Cardiac muscle cell (in vitro differentiated cells and primary cell): ENCODE measurements at regions not wholly inside any gene's neighbourhood (a gene's known extent, or its start where the extent isn't known, plus 50 kb on each side); places are given as distances from the start of the nearest gene placed in this dataset.
"Not testable (repeated sequence)": the region's sequence is repeated elsewhere in the genome, so short reads cannot be mapped to it uniquely, and the experiment has no call there.

ENCODE experiments used
- DNase-seq, 2 donors: peaks; one replicate each; pipeline versions ENCODE4 v3.0.0 to v3.0.0-alpha.2; 2010 to 2017; ENCODE audit warnings: low read depth in 1 of 2, low spot score in 1 of 2
- H3K27ac ChIP-seq: fragments of 200-600 bp; sonication (generic); 2 replicates; pipeline ENCODE4 v1.5.1; 2016
- H3K27me3 ChIP-seq: fragments of 200-600 bp; sonication (generic); 2 replicates; pipeline ENCODE4 v1.6.0; 2016; ENCODE audit warnings: control low read depth
- H3K36me3 ChIP-seq: fragments of 200-600 bp; sonication (generic); 2 replicates; pipeline ENCODE4 v1.5.1; 2016; ENCODE audit warnings: control low read depth
- H3K4me1 ChIP-seq: fragments of 200-600 bp; sonication (generic); 2 replicates; pipeline ENCODE4 v1.8.1; 2017; ENCODE audit warnings: low read depth, mild to moderate bottlenecking, mixed run types
- H3K4me3 ChIP-seq: fragments of 200-600 bp; sonication (generic); 2 replicates; pipeline ENCODE4 v1.5.1; 2016; ENCODE audit warnings: mild to moderate bottlenecking
- H3K9me3 ChIP-seq: fragments of 200-600 bp; sonication (generic); 2 replicates; pipeline ENCODE4 v1.5.1; 2017; ENCODE audit warnings: low read depth, mild to moderate bottlenecking, control low read depth
- TF ChIP-seq, protein P1 (sequence below): IDR thresholded peaks from 2 replicates; pipeline ENCODE4 v1.5.1; 2012; ENCODE audit warnings: low read depth, mild to moderate bottlenecking, low read length

DNA sequence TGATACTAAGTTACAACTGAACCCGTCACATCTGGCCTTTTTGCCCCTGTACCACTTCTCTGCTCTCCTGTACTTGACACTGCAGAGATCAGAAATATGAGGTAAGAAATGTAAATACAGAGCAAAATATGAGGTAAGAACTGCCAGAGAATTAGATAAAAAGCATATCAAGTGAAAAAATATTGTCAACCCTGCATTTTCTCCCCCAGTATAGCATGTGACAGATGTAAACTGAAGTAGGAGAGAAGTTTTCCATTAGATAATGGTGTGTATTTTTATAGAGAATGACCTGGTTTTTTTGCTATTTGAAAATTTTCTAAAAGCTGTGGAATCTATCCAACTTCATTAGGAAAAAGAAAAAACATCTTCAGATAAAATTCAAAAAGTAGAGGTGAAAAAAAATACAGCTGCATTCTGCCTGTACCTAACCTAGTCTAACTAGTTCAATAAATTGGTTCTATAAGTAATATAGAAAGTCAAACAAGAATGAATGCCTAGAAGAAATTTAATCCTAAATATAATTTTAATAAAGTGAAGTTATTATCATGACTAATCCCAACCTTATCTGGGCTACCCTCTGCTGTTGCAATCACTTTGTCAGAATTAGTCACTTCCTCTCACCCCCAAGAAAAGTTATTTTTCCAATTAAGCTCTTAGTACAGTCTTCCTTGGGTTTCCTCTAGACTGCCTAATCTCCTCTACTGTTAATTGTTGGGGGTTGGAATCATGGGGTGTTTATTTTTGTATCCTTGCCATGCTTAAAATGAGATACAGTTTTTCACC lies 210.0 kb downstream of the RASSF9 start:
- no peaks in the 10 kb centered on the region for H3K36me3 ChIP-seq
- no peaks in the 10 kb centered on the region for H3K4me1 ChIP-seq
- DNase-seq: peak in 1 of 2 donors; percentile 90
- no peak overlapping the region for H3K27ac ChIP-seq
- H3K27me3 ChIP-seq: no peaks in the 10 kb centered on the region
- no peak overlapping the region for H3K4me3 ChIP-seq
- TF ChIP-seq, protein P1, sequence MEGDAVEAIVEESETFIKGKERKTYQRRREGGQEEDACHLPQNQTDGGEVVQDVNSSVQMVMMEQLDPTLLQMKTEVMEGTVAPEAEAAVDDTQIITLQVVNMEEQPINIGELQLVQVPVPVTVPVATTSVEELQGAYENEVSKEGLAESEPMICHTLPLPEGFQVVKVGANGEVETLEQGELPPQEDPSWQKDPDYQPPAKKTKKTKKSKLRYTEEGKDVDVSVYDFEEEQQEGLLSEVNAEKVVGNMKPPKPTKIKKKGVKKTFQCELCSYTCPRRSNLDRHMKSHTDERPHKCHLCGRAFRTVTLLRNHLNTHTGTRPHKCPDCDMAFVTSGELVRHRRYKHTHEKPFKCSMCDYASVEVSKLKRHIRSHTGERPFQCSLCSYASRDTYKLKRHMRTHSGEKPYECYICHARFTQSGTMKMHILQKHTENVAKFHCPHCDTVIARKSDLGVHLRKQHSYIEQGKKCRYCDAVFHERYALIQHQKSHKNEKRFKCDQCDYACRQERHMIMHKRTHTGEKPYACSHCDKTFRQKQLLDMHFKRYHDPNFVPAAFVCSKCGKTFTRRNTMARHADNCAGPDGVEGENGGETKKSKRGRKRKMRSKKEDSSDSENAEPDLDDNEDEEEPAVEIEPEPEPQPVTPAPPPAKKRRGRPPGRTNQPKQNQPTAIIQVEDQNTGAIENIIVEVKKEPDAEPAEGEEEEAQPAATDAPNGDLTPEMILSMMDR: no peak
- no peaks in the 10 kb centered on the region for H3K9me3 ChIP-seq

DNA sequence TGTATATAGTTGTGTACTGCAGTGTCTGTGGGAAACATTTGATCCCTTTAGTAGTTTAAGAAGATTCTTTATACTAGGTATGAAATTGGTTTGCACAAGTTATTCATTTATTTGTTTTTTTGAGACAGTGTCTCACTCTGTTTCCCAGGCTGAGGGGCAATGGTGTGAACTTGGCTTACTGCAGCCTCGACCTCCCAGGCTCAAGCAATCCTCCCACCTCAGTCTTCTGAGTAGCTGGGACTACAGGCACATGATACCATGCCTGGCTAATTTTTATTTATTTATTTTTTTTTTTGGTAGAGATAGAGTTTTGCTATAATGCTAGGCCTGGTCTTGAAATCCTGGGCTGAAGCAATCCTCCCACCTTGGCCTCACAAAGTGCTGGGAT lies 209.4 kb downstream of the RASSF9 start:
- Histone ChIP-seq H3K27ac (no peak overlapping the region), H3K9me3 (no peaks in the 10 kb centered on the region), H3K36me3 (no peaks in the 10 kb centered on the region), H3K4me1 (no peaks in the 10 kb centered on the region), H3K4me3 (no peak overlapping the region), H3K27me3 (no peaks in the 10 kb centered on the region)
- TF ChIP-seq, protein P1: no peak
- DNase-seq: no peak

DNA sequence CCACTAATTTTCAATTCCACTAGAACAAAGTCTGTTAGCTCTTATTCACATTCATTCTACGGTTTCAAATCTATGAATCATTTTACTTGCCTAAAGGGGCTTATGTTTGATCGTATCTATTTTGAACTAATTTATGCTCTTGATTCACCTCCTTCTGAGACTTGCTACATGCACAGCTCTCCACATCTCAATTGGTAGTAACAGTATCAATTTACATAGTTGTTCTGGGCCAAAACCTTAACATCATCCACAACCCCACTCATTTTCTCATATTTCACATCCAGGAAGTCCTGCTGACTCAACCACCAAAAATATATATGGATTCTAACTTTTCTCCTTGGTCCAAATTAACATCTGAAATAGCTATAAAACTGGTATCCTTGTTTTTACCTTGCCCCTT lies 208.6 kb downstream of the RASSF9 start:
- no peak overlapping the region for H3K27ac ChIP-seq
- no peak overlapping the region for H3K4me3 ChIP-seq
- TF ChIP-seq, protein P1: no peak
- no peaks in the 10 kb centered on the region for H3K36me3 ChIP-seq
- H3K4me1 ChIP-seq: no peaks in the 10 kb centered on the region
- no peaks in the 10 kb centered on the region for H3K27me3 ChIP-seq
- DNase-seq: peak in 1 of 2 donors; percentile 56
- no peaks in the 10 kb centered on the region for H3K9me3 ChIP-seq

DNA sequence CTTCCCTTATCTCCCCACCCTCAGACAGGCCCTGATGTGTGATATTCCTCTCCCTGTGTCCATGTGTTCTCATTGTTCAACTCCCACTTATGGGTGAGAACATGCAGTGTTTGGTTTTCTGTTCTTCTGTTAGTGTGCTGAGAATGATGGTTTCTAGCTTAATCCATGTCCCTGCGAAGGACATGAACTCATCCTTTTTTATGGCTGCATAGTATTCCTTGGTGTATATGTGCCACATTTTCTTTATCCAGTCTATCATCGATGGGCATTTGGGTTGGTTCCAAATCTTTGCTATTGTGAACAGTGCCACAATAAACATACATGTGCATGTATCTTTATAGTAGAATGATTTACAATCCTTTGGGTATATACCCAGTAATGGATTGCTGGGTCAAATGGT lies 207.6 kb downstream of the RASSF9 start:
- H3K27me3 ChIP-seq, H3K4me1 ChIP-seq, DNase-seq, H3K27ac ChIP-seq, H3K36me3 ChIP-seq, H3K4me3 ChIP-seq, H3K9me3 ChIP-seq: not testable (repeated sequence)

DNA sequence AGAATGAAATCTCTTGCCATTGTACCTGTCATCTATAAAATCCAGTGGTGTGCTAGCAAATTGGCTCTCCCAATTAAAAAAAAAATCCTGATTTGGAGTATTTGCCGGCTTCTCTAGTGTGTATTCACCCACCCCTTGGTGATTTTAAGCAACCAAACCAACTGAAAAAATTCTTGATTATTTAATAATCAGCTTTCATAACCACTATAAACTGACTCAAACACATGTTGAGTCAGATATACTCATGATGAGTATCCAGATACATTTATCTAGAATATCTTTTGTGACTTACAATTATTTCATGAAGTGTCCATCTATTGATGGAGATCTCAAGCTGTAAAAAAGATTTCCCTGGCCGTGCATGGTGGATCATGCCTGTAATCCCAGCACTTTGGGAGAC lies 205.4 kb downstream of the RASSF9 start:
- DNase-seq: no peak
- no peaks in the 10 kb centered on the region for H3K4me1 ChIP-seq
- no peak overlapping the region for H3K27ac ChIP-seq
- no peaks in the 10 kb centered on the region for H3K36me3 ChIP-seq
- H3K27me3 ChIP-seq: no peaks in the 10 kb centered on the region
- no peak overlapping the region for H3K4me3 ChIP-seq
- TF ChIP-seq, protein P1: no peak
- no peaks in the 10 kb centered on the region for H3K9me3 ChIP-seq

DNA sequence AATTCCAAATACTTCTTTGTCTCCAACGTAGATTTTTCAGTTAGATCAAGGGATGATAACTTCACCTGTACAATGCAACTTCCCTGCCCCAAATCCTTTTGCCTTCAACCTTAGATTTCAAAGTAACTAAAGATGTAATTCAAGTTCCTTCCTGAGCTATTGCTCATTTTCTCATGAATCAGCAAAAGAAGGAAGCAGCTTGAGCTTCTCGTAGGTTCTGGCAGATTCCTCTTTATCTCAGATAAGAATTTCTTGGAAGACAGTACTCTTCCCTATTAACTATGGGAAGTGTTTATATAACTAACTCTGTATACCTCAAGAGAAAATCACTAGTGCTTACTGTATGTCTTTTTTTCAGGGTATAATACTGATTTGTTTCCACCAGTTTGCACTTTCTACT lies 203.8 kb downstream of the RASSF9 start:
- Histone ChIP-seq H3K4me1 (no peaks in the 10 kb centered on the region), H3K27me3 (no peaks in the 10 kb centered on the region), H3K36me3 (no peaks in the 10 kb centered on the region), H3K9me3 (no peaks in the 10 kb centered on the region), H3K27ac (no peak overlapping the region), H3K4me3 (no peak overlapping the region)
- TF ChIP-seq, protein P1: no peak
- peak in 1 of 2 donors; percentile 59 for DNase-seq
